ENCODE measurements at regions not wholly inside any gene's neighbourhood (a gene's known extent, or its start where the extent isn't known, plus 50 kb on each side); places are given as distances from the start of the nearest gene placed in this dataset.

DNA sequence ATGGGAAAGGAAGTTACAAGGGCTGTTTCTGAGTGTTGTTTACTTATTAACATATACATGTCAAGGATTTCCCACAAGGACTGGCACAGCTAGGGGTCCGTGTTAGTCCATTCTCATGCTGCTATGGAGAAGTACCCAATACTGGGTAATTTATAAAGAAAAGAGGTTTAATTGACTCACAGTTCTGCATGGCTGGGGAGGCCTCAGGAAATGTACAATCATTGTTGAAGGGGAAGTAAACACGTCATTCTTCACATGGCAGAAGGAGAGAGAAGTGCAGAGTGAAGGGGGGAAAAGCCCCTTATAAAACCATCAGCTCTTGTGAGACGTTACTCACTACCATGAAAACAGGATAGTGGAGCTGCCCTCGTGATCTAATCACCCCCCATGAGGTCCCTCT, 128.9 kb upstream of the CELF4 start:
- in situ Hi-C loops (cut with MboI; ENCODE audit: low sequenced_read_pairs), result no loop called here

DNA sequence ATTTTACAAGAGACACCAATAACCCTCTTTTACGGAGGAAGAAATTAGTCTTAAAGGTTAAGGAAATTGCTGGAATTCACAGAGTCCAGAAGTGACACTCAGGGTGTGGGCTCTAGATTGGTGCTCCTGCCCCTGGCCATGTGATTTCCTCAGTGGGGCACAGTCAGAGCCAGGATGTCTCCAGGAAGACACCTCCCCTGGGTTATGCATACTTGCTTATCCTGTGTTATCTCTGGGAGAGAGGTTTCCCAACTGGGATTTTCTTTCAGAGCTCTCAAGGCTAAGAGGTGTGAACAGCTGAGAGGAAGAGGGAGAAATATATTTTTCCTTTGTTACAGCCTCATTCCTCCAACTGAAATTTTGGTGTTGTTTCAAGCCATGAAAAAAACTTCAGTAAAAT, 125.6 kb upstream of the CELF4 start:
- in situ Hi-C loops (cut with MboI; ENCODE audit: low sequenced_read_pairs), result no loop called here

DNA sequence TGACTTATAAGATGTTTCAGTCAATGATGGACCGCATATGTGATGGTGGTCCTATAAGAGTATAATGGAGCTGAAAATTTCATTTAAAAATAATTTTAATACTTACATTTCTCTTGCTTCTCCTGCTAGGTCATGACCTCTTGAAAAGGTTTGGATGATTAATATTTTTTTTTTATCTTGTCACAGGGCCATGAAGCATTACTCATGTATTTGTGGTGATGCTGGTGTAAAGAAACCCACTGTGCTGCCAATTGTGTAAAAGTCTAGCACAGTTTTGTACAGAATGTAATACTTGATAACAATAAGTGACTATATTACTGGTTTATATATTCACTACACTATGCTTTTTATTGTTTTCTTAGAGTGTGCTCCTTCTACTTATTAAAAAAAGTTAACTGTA, 124.2 kb upstream of the CELF4 start:
- in situ Hi-C loops (cut with MboI; ENCODE audit: low sequenced_read_pairs), result no loop called here

DNA sequence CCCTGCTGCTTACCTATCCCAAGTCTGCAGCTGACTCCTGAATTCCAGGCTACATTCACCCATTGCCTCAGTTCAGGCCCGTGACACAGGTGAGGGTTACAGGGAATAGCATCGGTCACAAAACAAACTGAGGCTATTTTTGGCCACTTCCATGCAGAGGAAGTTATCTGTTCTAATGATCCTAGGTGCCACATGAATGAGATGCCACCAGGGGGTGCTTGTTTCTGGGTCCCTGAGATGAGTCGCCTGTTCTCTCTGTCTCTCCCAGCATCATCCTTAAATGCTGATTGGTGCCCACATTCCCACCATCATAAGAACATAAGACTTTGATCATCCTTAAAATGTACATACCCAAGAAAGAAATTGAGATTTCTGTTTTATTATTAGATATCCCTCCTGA, 119.0 kb upstream of the CELF4 start:
- in situ Hi-C loops (cut with MboI; ENCODE audit: low sequenced_read_pairs), result no loop called here

DNA sequence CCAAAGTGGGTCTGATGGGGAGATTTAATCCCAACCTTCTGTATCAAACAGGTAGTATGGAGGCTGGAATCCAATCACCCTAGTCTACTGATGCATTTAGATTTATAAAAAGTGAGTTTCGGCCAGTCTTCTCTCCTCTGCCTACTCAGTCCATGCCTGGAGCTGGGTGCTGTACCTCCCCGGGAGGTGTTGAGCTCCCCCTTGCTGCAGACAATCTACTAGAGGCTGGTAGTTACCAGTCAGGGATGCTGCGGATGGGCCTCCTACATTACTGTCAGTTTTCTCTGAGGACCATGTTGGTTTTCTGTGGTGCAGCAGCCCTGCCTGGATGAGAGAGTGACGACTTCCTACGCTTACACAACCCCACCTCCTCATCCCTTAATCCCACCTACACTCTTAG, 118.6 kb upstream of the CELF4 start:
- in situ Hi-C loops (cut with MboI; ENCODE audit: low sequenced_read_pairs), result no loop called here

DNA sequence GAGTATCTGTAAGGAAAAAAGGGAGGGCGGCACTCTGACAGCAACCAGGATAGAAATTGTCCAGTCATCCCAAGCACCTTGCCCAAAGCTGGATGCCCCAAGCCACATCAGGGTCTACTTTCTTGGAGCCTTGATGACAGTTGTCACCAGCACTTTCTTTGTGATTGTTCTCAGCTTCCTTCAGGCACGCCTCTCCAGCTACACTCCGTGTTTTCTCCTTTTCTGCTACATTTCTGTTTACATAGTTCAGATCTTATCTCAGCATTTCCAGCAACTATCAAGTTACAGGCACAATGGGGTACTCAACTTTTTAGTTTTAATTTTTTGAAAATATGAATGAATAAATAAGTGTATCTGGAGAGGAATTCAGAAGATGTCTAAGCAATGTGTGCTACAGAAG, 115.3 kb upstream of the CELF4 start:
- in situ Hi-C loops (cut with MboI; ENCODE audit: low sequenced_read_pairs), result no loop called here

DNA sequence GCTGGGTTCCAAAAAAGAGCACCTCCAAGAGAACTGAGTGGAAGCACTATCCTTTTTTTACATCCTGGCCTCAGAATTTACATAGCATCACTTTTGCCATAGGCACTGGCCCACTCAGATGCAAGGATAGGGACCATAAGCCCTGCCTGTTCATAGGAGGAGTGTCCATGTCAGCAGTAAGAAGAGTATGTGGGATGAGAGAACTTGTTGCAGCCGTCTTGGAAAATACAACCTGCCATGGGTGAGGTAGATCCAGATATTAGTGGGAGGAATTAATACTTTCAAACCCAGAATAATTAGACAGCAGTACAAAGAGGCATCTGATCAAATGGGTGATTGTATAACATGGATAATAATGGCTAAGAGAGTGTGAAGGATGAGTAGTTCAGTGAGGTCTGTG, 110.7 kb upstream of the CELF4 start:
- in situ Hi-C loops (cut with MboI; ENCODE audit: low sequenced_read_pairs), result no loop called here

DNA sequence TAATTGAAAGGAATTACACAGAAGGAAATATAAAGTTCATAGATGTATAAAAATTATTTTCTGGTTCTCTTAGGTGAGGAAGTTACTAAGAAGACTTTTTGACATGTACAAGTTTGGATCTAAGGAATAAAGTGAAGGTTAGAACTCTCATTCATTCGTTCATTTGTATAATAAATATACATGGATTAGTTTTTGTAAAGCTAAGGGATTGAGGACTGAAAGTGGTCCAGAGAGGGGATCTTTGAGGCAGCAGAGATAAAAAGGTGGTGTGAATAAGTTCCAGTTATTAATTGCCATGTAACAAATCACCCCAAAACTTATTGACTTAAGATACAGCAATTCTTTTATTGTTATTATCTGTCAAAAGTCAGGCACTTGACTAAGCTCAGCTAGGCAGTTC, 110.1 kb upstream of the CELF4 start:
- in situ Hi-C loops (cut with MboI; ENCODE audit: low sequenced_read_pairs), result no loop called here

DNA sequence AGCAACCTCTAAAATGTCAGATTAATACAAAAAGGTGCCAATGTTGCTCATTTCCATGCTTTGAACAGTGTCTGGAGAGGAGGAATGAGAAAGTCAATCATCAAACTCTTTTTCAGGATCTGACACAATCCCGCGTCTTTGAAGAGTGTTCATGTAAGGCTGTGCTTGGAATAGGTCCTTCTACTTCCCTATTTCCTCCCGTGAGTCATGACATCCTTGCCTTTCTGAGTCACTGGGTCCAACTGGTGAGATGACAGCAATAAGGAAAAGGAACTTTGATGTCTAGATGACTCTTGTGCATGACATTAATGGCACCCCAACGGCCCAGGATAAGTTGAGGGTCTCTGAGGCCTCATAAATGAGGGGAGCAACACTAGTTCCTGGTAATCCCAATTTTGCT, 109.0 kb upstream of the CELF4 start:
- in situ Hi-C loops (cut with MboI; ENCODE audit: low sequenced_read_pairs), result no loop called here

DNA sequence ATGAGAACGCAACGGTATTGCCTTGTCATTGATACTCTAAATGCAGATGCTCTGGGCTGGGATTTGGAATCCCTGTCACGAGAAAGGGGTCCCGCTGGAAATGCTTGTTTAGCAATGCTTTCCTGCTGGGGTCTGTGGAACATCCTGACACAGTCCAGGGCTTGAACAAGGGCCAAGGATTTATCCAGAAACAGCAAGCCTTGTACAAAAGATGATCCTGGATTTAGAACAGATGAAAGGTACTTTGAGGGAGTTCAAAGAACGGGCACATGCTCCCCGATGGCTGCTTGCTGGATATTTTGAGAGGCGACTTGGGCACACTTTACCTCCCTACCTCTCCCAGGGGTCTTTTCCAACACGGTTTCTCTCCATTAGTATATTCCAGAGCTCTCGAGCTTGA, 108.1 kb upstream of the CELF4 start:
- in situ Hi-C loops (cut with MboI; ENCODE audit: low sequenced_read_pairs), result no loop called here

DNA sequence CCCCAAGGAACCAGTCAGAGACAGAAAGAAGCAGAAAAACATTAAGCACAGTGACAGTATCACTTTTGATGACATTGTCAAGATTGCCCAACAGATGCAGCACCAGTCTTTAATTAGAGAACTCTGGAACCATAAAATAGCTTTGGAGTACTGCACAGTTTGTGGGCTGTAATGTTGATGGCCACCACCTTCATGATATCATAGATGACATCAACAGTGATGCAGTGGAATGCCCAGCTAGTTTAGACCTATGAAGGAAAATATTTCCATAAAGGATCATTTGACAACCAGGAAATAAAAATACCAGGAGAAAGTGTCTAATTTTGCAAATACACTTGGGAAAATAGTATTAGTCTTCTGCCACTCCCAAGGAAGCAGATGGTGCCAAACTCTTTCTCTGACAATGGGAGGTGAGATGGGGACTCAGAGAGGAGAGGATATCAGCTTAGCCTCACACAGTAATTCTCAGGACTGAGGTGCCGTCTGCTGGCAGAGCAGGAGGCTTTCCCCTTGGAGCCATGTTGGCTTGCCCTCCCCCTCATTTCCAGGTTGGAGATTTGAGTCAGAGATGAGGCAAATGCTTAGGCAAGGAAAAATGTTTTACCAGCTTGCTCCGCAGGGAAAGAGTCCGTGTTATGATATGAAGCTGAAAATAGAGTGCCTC, 107.5 kb upstream of the CELF4 start:
- in situ Hi-C loops (cut with MboI; ENCODE audit: low sequenced_read_pairs), result no loop called here

DNA sequence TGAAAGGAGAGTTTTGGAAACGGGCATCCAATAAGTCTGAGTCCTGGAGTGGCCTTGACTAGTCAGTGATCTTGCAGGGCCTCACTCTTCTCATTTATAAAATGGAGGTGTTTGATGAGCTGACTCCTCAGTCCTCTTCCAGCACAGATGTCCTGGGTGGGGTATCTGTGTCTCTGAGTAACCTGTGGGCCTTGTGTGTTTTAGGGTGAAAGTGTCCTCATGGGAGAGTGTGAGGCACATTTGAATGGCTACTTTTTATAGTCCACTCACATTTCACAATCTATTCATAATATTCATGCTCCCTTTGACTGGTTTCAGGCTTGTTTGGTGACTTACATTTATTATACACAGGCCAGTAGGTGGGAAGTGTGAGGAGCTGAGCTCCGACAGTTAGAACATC, 106.4 kb upstream of the CELF4 start:
- in situ Hi-C loops (cut with MboI; ENCODE audit: low sequenced_read_pairs), result no loop called here

DNA sequence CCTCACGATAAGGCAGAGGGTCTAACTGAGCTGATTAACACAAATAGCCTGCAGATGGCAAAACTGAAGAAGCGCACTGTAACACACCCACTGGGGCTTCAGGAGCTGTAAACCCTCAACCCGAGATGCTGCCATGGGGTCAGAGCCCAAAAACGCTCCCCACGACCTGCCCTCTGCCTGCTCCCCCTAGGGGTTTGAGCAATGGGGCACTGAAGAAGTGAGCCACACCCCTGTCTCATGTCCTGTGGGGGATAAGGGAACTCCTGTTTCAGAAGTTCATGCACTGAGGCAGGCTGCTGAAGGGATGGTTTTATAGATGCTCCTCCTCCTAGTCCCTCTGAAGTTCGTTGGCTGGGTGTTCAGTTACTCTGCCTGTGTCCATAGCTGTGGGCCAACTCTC, 105.9 kb upstream of the CELF4 start:
- in situ Hi-C loops (cut with MboI; ENCODE audit: low sequenced_read_pairs), result no loop called here

DNA sequence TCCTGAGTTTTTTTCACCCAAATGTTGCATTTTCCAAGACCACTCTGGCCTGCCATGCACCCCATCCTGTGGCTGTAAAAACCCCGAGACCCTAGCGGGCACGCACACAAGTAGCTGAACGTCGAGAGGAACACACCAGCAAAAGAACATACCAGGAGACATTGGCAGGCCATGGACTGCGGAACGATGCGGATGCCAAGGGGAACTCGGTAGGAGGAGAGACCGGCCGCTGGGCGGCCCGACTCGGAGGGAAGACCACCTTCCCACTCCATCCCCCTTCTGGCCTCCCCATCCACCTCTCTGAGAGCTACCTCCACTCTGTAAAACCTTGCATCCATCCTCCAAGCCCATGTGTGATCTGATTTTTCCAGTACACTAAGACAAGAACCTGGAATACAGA, 105.5 kb upstream of the CELF4 start:
- in situ Hi-C loops (cut with MboI; ENCODE audit: low sequenced_read_pairs), result no loop called here

DNA sequence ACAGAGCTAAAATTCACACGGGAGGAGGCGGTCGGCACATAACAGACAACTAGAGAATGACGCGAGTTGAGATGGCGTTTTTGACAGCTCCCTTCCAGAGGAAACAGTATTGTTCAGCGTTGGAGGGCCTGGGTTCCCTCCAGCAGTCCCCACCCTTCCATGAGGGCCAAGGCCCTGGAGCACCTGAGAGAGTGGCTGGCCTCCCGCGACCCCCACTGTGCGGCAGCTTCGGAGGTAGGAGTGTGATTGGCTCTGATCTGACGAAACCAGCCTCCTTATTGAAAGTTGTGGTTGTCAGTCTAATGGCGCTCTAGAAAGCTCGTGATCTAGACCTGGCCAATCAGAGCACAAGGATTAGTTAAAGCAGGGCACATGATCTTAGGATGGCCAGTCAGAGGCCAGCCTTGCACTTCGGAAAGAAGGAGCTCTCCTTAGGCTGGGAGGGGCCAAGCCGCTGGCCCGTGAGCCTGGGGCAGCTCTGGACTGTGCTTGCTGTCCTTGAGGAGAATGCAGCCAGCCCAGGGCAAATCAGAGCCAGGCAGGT, 104.5 kb upstream of the CELF4 start:
- in situ Hi-C loops (cut with MboI; ENCODE audit: low sequenced_read_pairs), result no loop called here

DNA sequence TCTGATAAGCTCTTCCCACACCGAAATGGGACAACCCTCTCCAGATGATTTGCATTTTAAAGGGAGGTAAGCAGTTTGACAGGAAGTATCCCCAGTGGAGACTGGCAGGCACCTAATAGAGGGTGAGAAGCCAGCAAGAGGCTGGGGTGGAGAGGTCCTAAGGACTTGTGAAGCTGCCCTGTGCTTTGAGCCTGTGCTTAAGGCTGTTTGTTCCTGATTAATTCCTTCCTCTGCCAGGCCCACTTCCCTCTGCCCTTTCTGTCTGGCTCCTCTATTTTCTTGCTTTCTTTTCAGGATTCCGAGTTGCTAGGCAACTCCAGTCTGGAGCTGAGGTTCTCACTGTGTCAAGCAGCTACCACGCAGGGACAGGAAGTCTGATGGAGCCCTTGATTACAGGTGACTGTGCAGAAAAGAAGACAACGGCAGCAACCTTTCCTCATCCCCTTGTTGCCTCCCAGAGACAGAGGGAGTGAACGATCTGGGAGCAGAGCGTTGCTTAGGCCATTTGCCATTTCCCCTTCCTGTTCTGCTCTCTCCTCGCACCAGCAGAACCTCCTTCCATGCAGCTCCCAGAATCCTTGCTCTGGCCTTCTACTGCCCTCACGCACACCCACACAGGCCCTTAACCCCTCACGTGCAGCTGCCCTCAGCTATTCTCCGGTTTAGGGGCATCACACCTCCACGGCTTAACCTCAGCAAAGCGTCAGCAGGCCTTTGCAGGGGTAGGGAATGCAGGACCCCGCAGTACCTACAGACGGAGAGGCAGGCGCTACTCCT, 103.6 kb upstream of the CELF4 start:
- in situ Hi-C loops (cut with MboI; ENCODE audit: low sequenced_read_pairs), result no loop called here

DNA sequence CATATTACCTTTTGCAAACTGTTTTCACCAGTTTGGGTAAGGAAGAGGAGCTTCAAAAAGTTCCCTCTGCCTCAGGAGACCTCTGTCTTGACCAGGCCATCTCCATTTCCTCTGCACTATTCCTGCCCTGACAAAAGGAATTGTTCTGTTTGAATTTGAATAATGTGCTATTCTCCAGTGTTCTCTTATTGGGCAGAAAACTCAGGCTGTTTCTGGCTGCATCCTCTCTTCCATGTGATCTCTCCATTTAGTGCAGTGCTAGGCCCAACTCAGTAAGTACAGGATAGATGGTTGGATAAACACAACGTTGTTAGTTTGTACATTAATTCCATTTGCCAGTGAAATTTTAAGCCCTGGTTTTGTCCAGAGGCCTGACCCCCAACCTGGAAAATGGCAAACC, 102.2 kb upstream of the CELF4 start:
- in situ Hi-C loops (cut with MboI; ENCODE audit: low sequenced_read_pairs), result no loop called here

DNA sequence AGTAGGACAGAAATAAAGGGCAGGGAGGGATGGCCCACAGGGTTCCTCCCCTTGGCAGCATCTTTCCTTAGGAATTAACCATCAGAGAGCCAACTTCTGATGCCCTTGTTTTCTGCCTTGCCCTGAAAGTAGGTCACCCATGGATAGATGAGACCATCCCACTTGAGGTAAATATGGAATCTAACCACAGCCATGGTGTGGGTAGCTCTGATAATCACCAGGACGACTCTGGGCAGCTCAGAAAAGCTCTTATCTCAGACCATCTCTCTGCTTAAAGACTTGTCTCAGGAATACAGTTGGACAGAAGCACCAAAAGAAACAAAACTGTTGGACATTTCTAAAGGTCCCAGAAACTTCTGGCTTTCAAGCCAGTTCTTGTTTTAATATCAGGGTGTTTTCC, 101.4 kb upstream of the CELF4 start:
- in situ Hi-C loops (cut with MboI; ENCODE audit: low sequenced_read_pairs), result no loop called here

DNA sequence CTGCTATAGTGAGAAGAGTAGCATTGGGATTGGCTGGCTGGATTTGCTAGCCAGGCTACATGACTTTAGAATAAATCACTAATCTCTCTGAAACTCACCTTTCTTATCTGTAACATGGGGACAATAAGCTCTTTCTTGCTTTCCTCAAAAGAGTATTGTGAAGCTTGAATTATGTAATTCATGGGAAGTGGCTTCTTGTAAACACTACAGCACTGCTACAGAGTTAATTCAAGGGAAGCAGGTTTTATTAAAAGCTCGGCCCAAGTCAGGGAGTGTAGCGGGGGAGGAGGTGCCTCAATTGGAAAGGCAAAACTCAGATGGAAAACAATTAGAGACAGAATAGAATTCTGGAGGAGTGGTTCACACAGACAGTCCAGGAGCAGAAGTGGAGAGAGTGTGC, 100.9 kb upstream of the CELF4 start:
- in situ Hi-C loops (cut with MboI; ENCODE audit: low sequenced_read_pairs), result no loop called here

DNA sequence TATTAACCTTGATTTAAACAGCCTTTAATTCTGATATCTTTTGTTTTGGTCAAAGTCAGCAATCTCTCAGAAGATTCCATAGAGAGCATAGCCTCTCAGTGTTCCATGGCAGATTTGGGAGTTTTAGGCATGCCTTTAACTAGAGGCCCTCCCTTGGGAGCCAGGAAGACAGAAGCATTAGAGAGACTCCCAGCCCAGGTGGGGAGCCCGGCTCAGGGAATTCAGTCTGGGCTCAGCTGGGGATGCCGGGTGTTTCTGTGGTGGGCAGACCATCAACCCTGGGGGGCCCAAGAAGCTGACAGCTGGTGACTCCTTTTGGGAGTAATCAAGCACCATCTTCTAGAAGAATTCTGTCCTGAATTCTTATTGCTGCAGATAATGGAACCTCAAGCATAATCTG, 99.7 kb upstream of the CELF4 start:
- in situ Hi-C loops (cut with MboI; ENCODE audit: low sequenced_read_pairs), result no loop called here

DNA sequence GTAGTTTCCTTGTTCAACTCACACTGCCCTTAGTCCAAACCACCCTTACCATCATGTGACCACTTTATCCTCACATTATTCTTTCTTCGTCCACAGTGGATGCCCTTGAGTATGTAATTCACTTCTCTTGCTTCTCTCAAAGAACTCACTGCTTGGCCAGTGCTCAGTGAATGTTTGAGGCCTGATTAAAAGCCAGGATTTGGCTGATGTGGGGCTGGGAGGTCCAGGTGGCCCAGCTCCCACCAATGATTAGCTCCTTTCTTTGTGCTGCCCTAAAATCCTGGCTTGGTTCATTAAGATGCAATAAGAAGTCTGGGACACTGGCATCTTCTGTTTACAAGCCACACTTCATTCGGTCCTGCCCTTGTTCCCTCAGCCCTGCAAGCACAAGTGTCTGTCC, 97.8 kb upstream of the CELF4 start:
- in situ Hi-C loops (cut with MboI; ENCODE audit: low sequenced_read_pairs), result no loop called here

DNA sequence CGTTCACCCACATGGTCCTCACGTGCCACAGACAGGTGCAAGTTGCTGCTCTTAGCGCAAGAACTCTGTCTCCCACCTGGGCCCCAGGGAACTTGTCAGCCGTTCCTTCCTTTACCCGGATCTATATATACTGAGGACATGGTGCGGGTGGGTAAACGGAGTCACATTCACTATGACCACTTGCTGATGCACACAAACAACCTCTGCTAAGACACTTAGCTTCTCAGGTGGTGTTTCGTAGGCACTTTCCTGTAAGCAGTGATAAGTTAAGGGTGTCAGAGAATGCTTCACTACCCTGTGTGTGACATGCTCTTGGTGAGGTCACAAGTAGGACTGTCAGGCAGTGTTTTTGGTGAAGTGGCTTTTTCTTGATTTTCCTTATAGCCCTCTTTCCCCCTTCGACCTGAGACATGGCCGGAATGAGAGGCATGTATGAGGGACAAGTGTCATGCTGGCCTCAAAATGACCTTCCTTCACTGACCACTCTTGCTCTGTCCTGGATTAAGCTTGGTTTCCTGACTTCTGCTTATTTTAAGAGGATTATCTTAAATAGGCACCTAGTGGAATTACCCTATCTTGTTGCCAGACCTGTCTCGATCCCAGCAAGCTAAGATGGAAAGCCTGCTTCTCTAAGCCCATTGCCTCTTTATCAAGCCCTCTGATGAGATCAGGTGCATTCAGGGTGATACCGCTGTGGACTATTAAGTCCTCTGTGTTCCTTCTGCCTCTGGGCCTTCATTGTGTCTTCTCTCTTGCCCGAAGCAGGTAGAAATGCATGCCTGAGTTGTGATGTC, 97.1 kb upstream of the CELF4 start:
- in situ Hi-C loops (cut with MboI; ENCODE audit: low sequenced_read_pairs), result no loop called here

All from HL-60/S4 treated with retinoic acid at 250 ng/mL for 4 days and 3 days (cell line).